H1 (cell line): ENCODE measurements at regions not wholly inside any gene's neighbourhood (a gene's known extent, or its start where the extent isn't known, plus 50 kb on each side); places are given as distances from the start of the nearest gene placed in this dataset.

Experiments used
- CTCF ChIA-PET: fragments of 300-600 bp; sonication (Branson Sonifier 250); formaldehyde crosslinking; loops from one replicate; lab custom pipeline; 2021; ENCODE audit not compliant: partially characterized antibody; lab: Charles Lee
- POLR2A ChIA-PET: fragments of 300-600 bp; sonication (Branson Sonifier 250); formaldehyde crosslinking; loops from one replicate; lab custom pipeline; 2021; ENCODE audit warnings: inconsistent platforms; ENCODE audit not compliant: partially characterized antibody; lab: Charles Lee
- DNase-seq, 2 experiments: peaks; one replicate each; pipeline versions ENCODE4 v3.0.0 to v3.0.0-alpha.2; 2010 to 2022; ENCODE audit warnings: low spot score in 2 of 2, low read depth in 1 of 2, mixed read lengths in 1 of 2
- FAIRE-seq: peaks from 2 replicates; lab custom pipeline; 2011; peaks lifted over from hg19 to GRCh38; lab: Jason Lieb, UNC
- H2AFZ ChIP-seq: 2 replicates; pipeline ENCODE4 v1.8.1; 2012; ENCODE audit warnings: low read length, inconsistent platforms
- H2AK5ac ChIP-seq: 2 replicates; pipeline ENCODE4 v1.6.1; 2013; ENCODE audit warnings: low read depth, low read length
- H2BK120ac ChIP-seq: replicated peaks from 2 replicates; pipeline ENCODE3; 2013; ENCODE audit warnings: low read depth, low read length, inconsistent platforms
- H2BK12ac ChIP-seq: 2 replicates; pipeline ENCODE4 v1.6.1; 2013; ENCODE audit warnings: low read depth, low read length
- H2BK15ac ChIP-seq: 2 replicates; pipeline ENCODE4 v1.6.1; 2013; ENCODE audit warnings: low read length
- H2BK20ac ChIP-seq: 2 replicates; pipeline ENCODE4 v1.6.1; 2013; ENCODE audit warnings: low read length
- H2BK5ac ChIP-seq: 2 replicates; pipeline ENCODE4 v1.6.1; 2013; ENCODE audit warnings: low read depth, low read length
- H3K14ac ChIP-seq: 2 replicates; pipeline ENCODE4 v1.6.1; 2013; ENCODE audit warnings: inconsistent platforms; ENCODE audit not compliant: insufficient read length
- H3K18ac ChIP-seq: 2 replicates; pipeline ENCODE4 v1.6.1; 2013; ENCODE audit warnings: low read length; ENCODE audit errors: extremely low read depth
- H3K23ac ChIP-seq: 2 replicates; pipeline ENCODE4 v1.6.1; 2013; ENCODE audit warnings: inconsistent platforms; ENCODE audit not compliant: insufficient read length
- H3K23me2 ChIP-seq: 2 replicates; pipeline ENCODE4 v1.6.1; 2013; ENCODE audit warnings: low read depth, low read length
- H3K27ac ChIP-seq: 2 replicates; pipeline ENCODE4 v1.6.1; 2011; ENCODE audit warnings: low read depth, low read length, inconsistent platforms
- H3K27me3 ChIP-seq, 4 experiments: replicated peaks in 1 of 4; 1 replicate in 1 of 4; 2 replicates in 3 of 4; pipeline versions ENCODE4 v1.6.1 to v1.8.1; 2011 to 2013; ENCODE audit warnings: low read length in 3 of 4, mild to moderate bottlenecking in 3 of 4, inconsistent platforms in 2 of 4, mixed read lengths in 2 of 4, moderate library complexity in 1 of 4; ENCODE audit not compliant: control insufficient read depth in 3 of 4, insufficient read depth in 3 of 4; ENCODE audit errors: extremely low read depth in 1 of 4
- H3K36me3 ChIP-seq, 4 experiments: 2 replicates each; pipeline versions ENCODE4 v1.6.1 to v1.8.1; 2011 to 2013; ENCODE audit warnings: mild to moderate bottlenecking in 4 of 4, low read length in 3 of 4, moderate library complexity in 2 of 4, control low read depth in 1 of 4, inconsistent platforms in 1 of 4; ENCODE audit not compliant: insufficient read depth in 4 of 4, control insufficient read depth in 2 of 4
- H3K4ac ChIP-seq: replicated peaks from 2 replicates; pipeline ENCODE3; 2013; ENCODE audit warnings: low read length, low read depth, mixed read lengths, inconsistent platforms; ENCODE audit not compliant: insufficient read length
- H3K4me1 ChIP-seq, 4 experiments: replicated peaks in 1 of 4; 1 replicate in 1 of 4; 2 replicates in 3 of 4; pipeline versions ENCODE4 v1.6.1 to v1.8.1; 2011 to 2013; ENCODE audit warnings: low read length in 3 of 4, inconsistent platforms in 2 of 4, mixed read lengths in 1 of 4; ENCODE audit not compliant: insufficient read depth in 4 of 4, control insufficient read depth in 3 of 4
- H3K4me2 ChIP-seq, 2 experiments: 2 replicates each; pipeline versions ENCODE4 v1.6.1 to v1.8.1; 2011 to 2013; ENCODE audit warnings: low read depth in 2 of 2, low read length in 2 of 2, control low read depth in 1 of 2, inconsistent platforms in 1 of 2, mild to moderate bottlenecking in 1 of 2; ENCODE audit not compliant: insufficient read depth in 1 of 2
- H3K4me3 ChIP-seq, 4 experiments: fragments of 200-600, 300-600 bp in 1 of 4; sonication (generic), shearing (Covaris generic), sonication (Bioruptor Twin) in 1 of 4; 2 replicates each; pipeline versions ENCODE4 v1.5.1 to v1.8.1; 2011 to 2016; ENCODE audit warnings: low read length in 4 of 4, low read depth in 3 of 4, control low read depth in 2 of 4, inconsistent platforms in 2 of 4, mild to moderate bottlenecking in 2 of 4, mixed read lengths in 1 of 4, moderate library complexity in 1 of 4; ENCODE audit not compliant: insufficient read depth in 2 of 4; ENCODE audit errors: extremely low read depth in 1 of 4
- H3K56ac ChIP-seq: replicated peaks from 2 replicates; pipeline ENCODE3; 2013; ENCODE audit warnings: low read depth, mild to moderate bottlenecking, mixed read lengths, low read length, inconsistent platforms; ENCODE audit not compliant: insufficient read length
- H3K79me1 ChIP-seq: 2 replicates; pipeline ENCODE4 v1.6.1; 2013; ENCODE audit warnings: low read depth, low read length, control low read depth
- H3K79me2 ChIP-seq, 2 experiments: 2 replicates each; pipeline versions ENCODE4 v1.6.1 to v1.8.1; 2012 to 2013; ENCODE audit warnings: low read length in 2 of 2, mild to moderate bottlenecking in 2 of 2, inconsistent platforms in 1 of 2; ENCODE audit not compliant: insufficient read depth in 2 of 2, control insufficient read depth in 1 of 2
- H3K9ac ChIP-seq, 4 experiments: replicated peaks in 1 of 4; 1 replicate in 1 of 4; 2 replicates in 3 of 4; pipeline versions ENCODE4 v1.6.1 to v1.8.1; 2011 to 2013; ENCODE audit warnings: low read depth in 3 of 4, low read length in 3 of 4, control low read depth in 2 of 4, mild to moderate bottlenecking in 2 of 4, moderate library complexity in 2 of 4, inconsistent platforms in 1 of 4; ENCODE audit errors: extremely low read depth in 1 of 4
- H3K9me3 ChIP-seq, 2 experiments: 2 replicates each; pipeline versions ENCODE4 v1.6.1 to v1.8.1; 2012 to 2013; ENCODE audit warnings: mild to moderate bottlenecking in 2 of 2, moderate library complexity in 2 of 2, control low read depth in 1 of 2, inconsistent platforms in 1 of 2, low read depth in 1 of 2, low read length in 1 of 2, mixed read lengths in 1 of 2; ENCODE audit not compliant: insufficient read depth in 2 of 2
- H4K20me1 ChIP-seq, 2 experiments: replicated peaks in 1 of 2; 2 replicates each; pipeline versions ENCODE3 to v1.8.1; 2011 to 2013; ENCODE audit warnings: inconsistent platforms in 2 of 2, low read length in 2 of 2, mild to moderate bottlenecking in 1 of 2; ENCODE audit not compliant: insufficient read depth in 2 of 2, control insufficient read depth in 1 of 2
- H4K5ac ChIP-seq: 2 replicates; pipeline ENCODE4 v1.6.1; 2013; ENCODE audit warnings: low read length, low read depth, mixed read lengths, inconsistent platforms; ENCODE audit not compliant: insufficient read length
- H4K8ac ChIP-seq: 2 replicates; pipeline ENCODE4 v1.8.0; 2013; ENCODE audit warnings: mild to moderate bottlenecking, moderate library complexity, low read length, inconsistent platforms; ENCODE audit not compliant: insufficient read depth; ENCODE audit errors: extremely low read depth
- H4K91ac ChIP-seq: replicated peaks from 2 replicates; pipeline ENCODE3; 2013; ENCODE audit warnings: low read length, mixed read lengths, inconsistent platforms; ENCODE audit not compliant: insufficient read length
- ASH2L ChIP-seq: fragments of 200-600, 300-600 bp; sonication (generic); IDR thresholded peaks from one replicate; pipeline ENCODE4 v1.7.1; 2017; ENCODE audit warnings: low read length
- KDM4A ChIP-seq: IDR thresholded peaks from one replicate; pipeline ENCODE4 v1.7.1; 2012; ENCODE audit warnings: low read depth, mild to moderate bottlenecking, moderate library complexity, low read length, inconsistent platforms; ENCODE audit not compliant: severe bottlenecking
- MAFK ChIP-seq: IDR thresholded peaks from 2 replicates; pipeline ENCODE4 v1.6.1; 2012; ENCODE audit warnings: low read depth, mild to moderate bottlenecking, improper control_type of control experiment, low read length
- POLR2AphosphoS5 ChIP-seq: IDR thresholded peaks from 2 replicates; pipeline ENCODE4 v1.6.1; 2011; ENCODE audit warnings: low read depth, low read length
- TAF7 ChIP-seq: optimal IDR thresholded peaks from 2 replicates; pipeline ENCODE3; 2011; ENCODE audit warnings: low read depth, mild to moderate bottlenecking, inconsistent platforms, low read length, moderate library complexity, borderline replicate concordance
- TEAD4 ChIP-seq: IDR thresholded peaks from 2 replicates; pipeline ENCODE4 v1.6.1; 2012; ENCODE audit warnings: low read depth, low read length, inconsistent platforms, mixed read lengths
- WGBS, 2 experiments: shearing (Covaris generic) in 1 of 2; methylation state at CpG; one replicate each; pipeline versions ENCODE4 v1.1.6 to v1.1.7; 2013 to 2015; ENCODE audit warnings: low lambda C conversion rate in 2 of 2, mixed read lengths in 2 of 2, inconsistent platforms in 1 of 2, low coverage in 1 of 2, missing lambda C conversion rate in 1 of 2; ENCODE audit not compliant: insufficient replicate concordance in 2 of 2, insufficient coverage in 1 of 2, insufficient read length in 1 of 2; ENCODE audit errors: extremely low coverage in 1 of 2, missing lambda C conversion rate in 1 of 2; 5-methylcytosine and 5-hydroxymethylcytosine counted together

- WGBS, 2 experiments, result 85% methylated on average over 16 of the region's 16 CpGs; no CpG with 5 or more reads in 1 of the 2 experiments
- DNase-seq (peak in 1 of 2 experiments; percentile 41), FAIRE-seq (no peak)
- TF ChIP-seq TEAD4 (no peak), TAF7 (no peak), KDM4A (no peak), POLR2AphosphoS5 (no peak), ASH2L (no peak), MAFK (no peak)
- Histone ChIP-seq H4K20me1 (no peaks in the 10 kb centered on the region), H3K56ac (no peak overlapping the region), H2BK5ac (no peak overlapping the region), H2BK12ac (no peak overlapping the region), H3K14ac (no peak overlapping the region), H3K4ac (no peak overlapping the region), H4K8ac (no peak overlapping the region), H3K4me2 (no peak overlapping the region), H2AK5ac (no peak overlapping the region), H2BK15ac (no peak overlapping the region), H3K9me3 (no peaks in the 10 kb centered on the region), H2BK120ac (no peak overlapping the region), H3K79me2 (no peaks in the 10 kb centered on the region), H3K4me3 (no peak overlapping the region), H3K27me3 (no peaks in the 10 kb centered on the region), H2BK20ac (no peak overlapping the region), H4K5ac (no peak overlapping the region), H3K23ac (no peak overlapping the region), H3K9ac (no peak overlapping the region), H3K79me1 (no peaks in the 10 kb centered on the region; the same call in 1 of the 2 replicates), H3K36me3 (no peaks in the 10 kb centered on the region), H3K4me1 (no peaks in the 10 kb centered on the region), H2AFZ (no peak overlapping the region), H3K23me2 (no peaks in the 10 kb centered on the region), H3K18ac (no peak overlapping the region), H4K91ac (no peak overlapping the region), H3K27ac (no peak overlapping the region)
- ChIA-PET CTCF (interaction anchor here (0.6 to 3.0 kb wide), 8 partner anchors 8 to 718 kb away, joined by 3 to 10 read pairs (median 3); no protein-coding TSS in a partner anchor), POLR2A (no interaction called here)
These were observed 51.9 kb upstream of the ODC1 start for GRCh38 chr2:10499911-10500521.
